Mammary epithelial cell (primary cell): ENCODE measurements at regions not wholly inside any gene's neighbourhood (a gene's known extent, or its start where the extent isn't known, plus 50 kb on each side); places are given as distances from the start of the nearest gene placed in this dataset.

ENCODE experiments used
- CTCF ChIP-seq, 2 donors: IDR thresholded peaks in 1 of 2; conservative IDR thresholded peaks in 1 of 2; 2 replicates each; pipeline ENCODE4 v1.5.1; 2011 to 2012; ENCODE audit warnings: inconsistent platforms in 2 of 2, low read length in 2 of 2, mild to moderate bottlenecking in 2 of 2, control low read depth in 1 of 2, low read depth in 1 of 2; ENCODE audit not compliant: insufficient read depth in 1 of 2; ENCODE audit errors: extremely low read depth in 1 of 2
- EZH2 ChIP-seq: IDR thresholded peaks from 2 replicates; pipeline ENCODE4 v1.6.1; 2012; ENCODE audit warnings: low read length, inconsistent platforms, borderline replicate concordance

- no peak for TF ChIP-seq CTCF (conservative IDR thresholded peaks at IDR 0.05 in 1 of 2, IDR thresholded peaks at IDR 0.05 in 1 of 2; ENCODE audit: extremely low read depth in 1 of 2, insufficient read depth in 1 of 2, low read depth in 1 of 2, low read length in 2 of 2)
- TF ChIP-seq EZH2: no peak
Observed at GRCh38 chr4:54942721-54943120, 182.7 kb downstream of the KDR start.
